CD14-positive monocyte (primary cell): ENCODE measurements at regions not wholly inside any gene's neighbourhood (a gene's known extent, or its start where the extent isn't known, plus 50 kb on each side); places are given as distances from the start of the nearest gene placed in this dataset.

Experiments
- DNase-seq, 3 donors: peaks; one replicate each; pipeline ENCODE4 v3.0.0-alpha.2; 2011 to 2022
- H2AFZ ChIP-seq: 2 replicates; pipeline ENCODE4 v1.6.0; 2012; ENCODE audit warnings: mild to moderate bottlenecking, low read depth, low read length, inconsistent platforms; ENCODE audit not compliant: insufficient read depth, poor library complexity, severe bottlenecking
- H3K27ac ChIP-seq, 2 donors: 1 replicate in 1 of 2; 2 replicates in 1 of 2; pipeline ENCODE4 v1.5.1; 2012 to 2013; ENCODE audit warnings: low read length in 2 of 2, control low read depth in 1 of 2, inconsistent platforms in 1 of 2, low read depth in 1 of 2, mild to moderate bottlenecking in 1 of 2
- H3K27me3 ChIP-seq, 2 donors: one replicate each; pipeline versions ENCODE4 v1.6.0 to v1.6.1; 2011 to 2013; ENCODE audit warnings: low read length in 2 of 2; ENCODE audit not compliant: control insufficient read depth in 2 of 2, insufficient read depth in 2 of 2
- H3K36me3 ChIP-seq, 2 donors: replicated peaks in 1 of 2; 1 replicate in 1 of 2; 2 replicates in 1 of 2; pipeline versions ENCODE4 v1.5.1 to v1.6.1; 2012 to 2013; ENCODE audit warnings: low read length in 2 of 2, control low read depth in 1 of 2, inconsistent platforms in 1 of 2, mild to moderate bottlenecking in 1 of 2; ENCODE audit not compliant: insufficient read depth in 2 of 2, control insufficient read depth in 1 of 2
- H3K4me1 ChIP-seq, 2 donors: 1 replicate in 1 of 2; 2 replicates in 1 of 2; pipeline versions ENCODE4 v1.5.1 to v1.6.1; 2012 to 2013; ENCODE audit warnings: low read length in 2 of 2, control low read depth in 1 of 2, inconsistent platforms in 1 of 2, mild to moderate bottlenecking in 1 of 2, moderate library complexity in 1 of 2; ENCODE audit not compliant: insufficient read depth in 2 of 2, control insufficient read depth in 1 of 2
- H3K4me2 ChIP-seq: replicated peaks from 2 replicates; pipeline ENCODE3; 2012; ENCODE audit warnings: low read length, moderate library complexity, mild to moderate bottlenecking; ENCODE audit not compliant: poor library complexity, severe bottlenecking; ENCODE audit errors: extremely low read depth
- H3K4me3 ChIP-seq, 3 experiments: fragments of 200-600 bp in 1 of 3; sonication (generic) in 1 of 3; replicated peaks in 1 of 3; 1 replicate in 2 of 3; 2 replicates in 1 of 3; pipeline ENCODE4 v1.5.1; 2011 to 2013; ENCODE audit warnings: low read length in 3 of 3, mild to moderate bottlenecking in 3 of 3, control low read depth in 2 of 3, low read depth in 2 of 3, inconsistent platforms in 1 of 3, moderate library complexity in 1 of 3
- H3K79me2 ChIP-seq: 2 replicates; pipeline ENCODE4 v1.6.0; 2012; ENCODE audit warnings: mild to moderate bottlenecking, control low read depth, inconsistent platforms, low read length, moderate library complexity; ENCODE audit not compliant: insufficient read depth
- H3K9ac ChIP-seq: 2 replicates; pipeline ENCODE4 v1.6.0; 2017; ENCODE audit warnings: low read length, mild to moderate bottlenecking; ENCODE audit not compliant: insufficient read depth, poor library complexity, severe bottlenecking
- H3K9me3 ChIP-seq, 2 donors: replicated peaks in 1 of 2; 1 replicate in 1 of 2; 2 replicates in 1 of 2; pipeline versions ENCODE4 v1.5.1 to v1.6.1; 2012 to 2013; ENCODE audit warnings: low read length in 2 of 2, control low read depth in 1 of 2; ENCODE audit not compliant: control insufficient read depth in 1 of 2, insufficient read depth in 1 of 2
- H4K20me1 ChIP-seq: 2 replicates; pipeline ENCODE4 v1.6.0; 2012; ENCODE audit warnings: mild to moderate bottlenecking, low read length, control low read depth, moderate library complexity; ENCODE audit not compliant: insufficient read depth
- H3K27ac Mint-ChIP-seq, 7 donors: one replicate each; pipeline ENCODE4 v1.8.0; 2020; ENCODE audit warnings: mild to moderate bottlenecking in 7 of 7, mixed read lengths in 7 of 7, moderate library complexity in 6 of 7, inconsistent platforms in 2 of 7
- H3K27me3 Mint-ChIP-seq, 3 donors: one replicate each; pipeline ENCODE4 v1.8.0; 2021 to 2022; ENCODE audit warnings: low read depth in 3 of 3, mild to moderate bottlenecking in 3 of 3, mixed read lengths in 3 of 3, moderate library complexity in 3 of 3, inconsistent platforms in 1 of 3
- H3K36me3 Mint-ChIP-seq, 2 donors: one replicate each; pipeline ENCODE4 v1.8.0; 2020; ENCODE audit warnings: mixed read lengths in 2 of 2, inconsistent platforms in 1 of 2, mild to moderate bottlenecking in 1 of 2
- H3K4me1 Mint-ChIP-seq: one replicate; pipeline ENCODE4 v1.8.0; 2020; ENCODE audit warnings: mild to moderate bottlenecking, mixed read lengths
- H3K4me3 Mint-ChIP-seq, 2 donors: one replicate each; pipeline ENCODE4 v1.8.0; 2020; ENCODE audit warnings: mild to moderate bottlenecking in 2 of 2, mixed read lengths in 2 of 2, moderate library complexity in 1 of 2
- H3K9me3 Mint-ChIP-seq, 7 donors: one replicate each; pipeline ENCODE4 v1.8.0; 2020 to 2022; ENCODE audit warnings: mixed read lengths in 7 of 7, mild to moderate bottlenecking in 6 of 7, moderate library complexity in 6 of 7, inconsistent platforms in 2 of 7
- CTCF ChIP-seq: fragments of 200-600 bp; IDR thresholded peaks from one replicate; pipeline ENCODE4 v1.8.0; 2022; ENCODE audit warnings: antibody characterized with exemption, mild to moderate bottlenecking
- WGBS: methylation state at CpG from one replicate; pipeline ENCODE4 v1.1.5; 2013; ENCODE audit warnings: missing lambda C conversion rate; ENCODE audit not compliant: insufficient coverage; 5-methylcytosine and 5-hydroxymethylcytosine counted together
- intact Hi-C, 2 donors: fragments of 100-400 bp; cut with micrococcal nuclease; formaldehyde crosslinking; loops; one replicate each; pipeline versions ENCODE4 v1.15.0 to v1.15.1; 2023

- H3K27me3 ChIP-seq, result no peaks in the 10 kb centered on the region
- H3K4me1 ChIP-seq, result no peaks in the 10 kb centered on the region
- no CpG with 5 or more reads among the region's 2 CpGs for WGBS
- H3K9me3 ChIP-seq, result peaks cover 6 to 7% of the 10 kb centered on the region in 2 donors
- H3K27ac ChIP-seq, result no peak overlapping the region
- DNase-seq, result no peak
- H3K4me3 ChIP-seq, result no peak overlapping the region
- H3K4me2 ChIP-seq, result no peak overlapping the region
- Mint-ChIP-seq H3K27ac (no peak overlapping the region), H3K27me3 (peaks cover 0 to 2% (median 2%) of the 10 kb centered on the region in 3 donors), H3K9me3 (peaks cover 0 to 5% (median 0%) of the 10 kb centered on the region in 7 donors), H3K4me1 (no peaks in the 10 kb centered on the region), H3K36me3 (no peaks in the 10 kb centered on the region), H3K4me3 (no peak overlapping the region)
- TF ChIP-seq CTCF, result no peak
- H3K79me2 ChIP-seq, result no peaks in the 10 kb centered on the region
- intact Hi-C loops, result no loop called here
- no peaks in the 10 kb centered on the region for H3K36me3 ChIP-seq
- H4K20me1 ChIP-seq, result no peaks in the 10 kb centered on the region
- H3K9ac ChIP-seq, result no peak overlapping the region
- H2AFZ ChIP-seq, result no peak overlapping the region
Measured at GRCh38 chr3:86711634-86712033, 279.3 kb downstream of the VGLL3 start.

DNA sequence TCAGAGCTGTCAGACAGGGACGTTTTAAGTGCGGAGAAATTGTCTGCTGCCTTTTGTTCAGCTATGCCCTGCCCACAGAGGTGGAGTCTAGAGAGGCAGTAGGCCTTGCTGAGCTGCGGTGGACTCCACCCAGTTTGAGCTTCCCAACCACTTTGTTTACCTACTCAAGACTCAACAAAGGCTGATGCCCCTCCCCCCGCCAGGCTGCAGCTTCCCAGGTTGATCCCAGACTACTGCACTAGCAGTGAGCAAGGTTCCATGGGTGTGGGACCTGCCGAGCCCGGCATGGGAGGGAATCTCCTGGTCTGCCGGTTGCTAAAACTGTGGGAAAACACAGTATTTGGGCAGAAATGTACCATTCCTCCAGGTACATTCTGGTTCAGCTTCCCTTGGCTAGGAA is 282.1 kb downstream of the VGLL3 start:
- Histone ChIP-seq H3K9ac (no peak overlapping the region), H2AFZ (no peak overlapping the region), H3K4me1 (no peaks in the 10 kb centered on the region), H3K4me3 (no peak overlapping the region), H3K4me2 (no peak overlapping the region), H3K27ac (no peak overlapping the region), H4K20me1 (no peaks in the 10 kb centered on the region), H3K36me3 (no peaks in the 10 kb centered on the region), H3K79me2 (no peaks in the 10 kb centered on the region), H3K27me3 (no peaks in the 10 kb centered on the region), H3K9me3 (peaks cover 6 to 7% of the 10 kb centered on the region in 2 donors)
- WGBS, result 93% methylated on average over 5 of the region's 7 CpGs
- Mint-ChIP-seq H3K36me3 (no peaks in the 10 kb centered on the region), H3K9me3 (peaks cover 0 to 2% (median 0%) of the 10 kb centered on the region in 7 donors), H3K27ac (no peak overlapping the region), H3K4me1 (no peaks in the 10 kb centered on the region), H3K4me3 (no peak overlapping the region), H3K27me3 (peaks cover 0 to 4% (median 2%) of the 10 kb centered on the region in 3 donors)
- intact Hi-C loops, result no loop called here
- DNase-seq, result no peak
- no peak for TF ChIP-seq CTCF
